ENCODE measurements at regions not wholly inside any gene's neighbourhood (a gene's known extent, or its start where the extent isn't known, plus 50 kb on each side); places are given as distances from the start of the nearest gene placed in this dataset.

DNA sequence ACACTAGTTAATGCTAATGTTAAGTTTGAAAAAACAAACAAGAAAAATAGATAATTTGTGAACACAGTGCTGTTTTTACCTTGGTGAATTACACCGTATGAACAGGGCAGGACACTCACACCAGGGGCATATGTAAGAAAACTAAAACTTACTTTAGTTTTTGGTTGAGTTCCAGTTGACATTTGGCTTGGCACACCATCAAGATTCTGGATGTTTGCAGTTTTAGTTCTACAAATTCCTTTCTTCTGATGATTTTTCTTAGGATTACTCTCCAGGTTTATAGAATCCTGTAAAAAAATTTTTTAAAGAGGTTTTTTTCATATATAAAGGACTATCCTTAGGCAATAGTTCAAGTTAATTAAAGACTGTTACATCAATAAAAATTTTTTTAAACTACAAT lies 238.5 kb upstream of the STARD13 start:
- Histone ChIP-seq H3K36me3 (no peaks in the 10 kb centered on the region), H3K9me3 (no peaks in the 10 kb centered on the region), H3K27ac (no peak overlapping the region), H3K4me3 (no peak overlapping the region), H3K4me1 (peaks cover 5% of the 10 kb centered on the region), H3K27me3 (no peaks in the 10 kb centered on the region)
- no peak for DNase-seq (ENCODE audit: low spot score in 2 of 2)
- WGBS, result 71% methylated on average over 1 of the region's 1 CpG
- no peak for TF ChIP-seq POLR2A (IDR thresholded peaks at IDR 0.05)

DNA sequence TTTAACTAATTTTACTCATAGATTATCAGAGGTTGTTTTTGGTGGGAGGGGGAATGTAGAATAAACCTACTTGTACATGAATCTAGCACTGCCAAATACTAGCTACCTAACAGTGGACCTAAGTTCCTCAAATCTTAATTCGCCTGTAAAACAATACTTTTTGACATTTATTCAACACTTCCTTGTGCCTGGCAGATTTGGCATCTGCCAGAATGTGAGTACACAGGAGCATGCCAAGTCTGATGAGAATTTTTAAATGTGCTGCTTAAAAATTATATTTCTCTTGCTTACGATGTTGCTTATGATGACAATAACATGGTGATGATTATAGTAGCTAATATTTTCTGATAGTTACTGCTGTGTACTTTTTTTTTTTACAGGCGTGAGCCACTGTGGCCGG lies 240.2 kb upstream of the STARD13 start:
- Histone ChIP-seq H3K27me3 (no peaks in the 10 kb centered on the region), H3K27ac (no peak overlapping the region), H3K4me3 (no peak overlapping the region), H3K9me3 (no peaks in the 10 kb centered on the region), H3K4me1 (peaks cover 5% of the 10 kb centered on the region), H3K36me3 (no peaks in the 10 kb centered on the region)
- TF ChIP-seq POLR2A (IDR thresholded peaks at IDR 0.05) (no peak), EP300 (IDR thresholded peaks at IDR 0.05) (no peak), POLR2AphosphoS5 (IDR thresholded peaks at IDR 0.05) (no peak)
- TF ChIP-seq, protein P1, sequence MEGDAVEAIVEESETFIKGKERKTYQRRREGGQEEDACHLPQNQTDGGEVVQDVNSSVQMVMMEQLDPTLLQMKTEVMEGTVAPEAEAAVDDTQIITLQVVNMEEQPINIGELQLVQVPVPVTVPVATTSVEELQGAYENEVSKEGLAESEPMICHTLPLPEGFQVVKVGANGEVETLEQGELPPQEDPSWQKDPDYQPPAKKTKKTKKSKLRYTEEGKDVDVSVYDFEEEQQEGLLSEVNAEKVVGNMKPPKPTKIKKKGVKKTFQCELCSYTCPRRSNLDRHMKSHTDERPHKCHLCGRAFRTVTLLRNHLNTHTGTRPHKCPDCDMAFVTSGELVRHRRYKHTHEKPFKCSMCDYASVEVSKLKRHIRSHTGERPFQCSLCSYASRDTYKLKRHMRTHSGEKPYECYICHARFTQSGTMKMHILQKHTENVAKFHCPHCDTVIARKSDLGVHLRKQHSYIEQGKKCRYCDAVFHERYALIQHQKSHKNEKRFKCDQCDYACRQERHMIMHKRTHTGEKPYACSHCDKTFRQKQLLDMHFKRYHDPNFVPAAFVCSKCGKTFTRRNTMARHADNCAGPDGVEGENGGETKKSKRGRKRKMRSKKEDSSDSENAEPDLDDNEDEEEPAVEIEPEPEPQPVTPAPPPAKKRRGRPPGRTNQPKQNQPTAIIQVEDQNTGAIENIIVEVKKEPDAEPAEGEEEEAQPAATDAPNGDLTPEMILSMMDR (IDR thresholded peaks at IDR 0.05), result no peak
- no peak for DNase-seq (ENCODE audit: low spot score in 2 of 2)
- WGBS, result 57% methylated on average over 4 of the region's 4 CpGs

DNA sequence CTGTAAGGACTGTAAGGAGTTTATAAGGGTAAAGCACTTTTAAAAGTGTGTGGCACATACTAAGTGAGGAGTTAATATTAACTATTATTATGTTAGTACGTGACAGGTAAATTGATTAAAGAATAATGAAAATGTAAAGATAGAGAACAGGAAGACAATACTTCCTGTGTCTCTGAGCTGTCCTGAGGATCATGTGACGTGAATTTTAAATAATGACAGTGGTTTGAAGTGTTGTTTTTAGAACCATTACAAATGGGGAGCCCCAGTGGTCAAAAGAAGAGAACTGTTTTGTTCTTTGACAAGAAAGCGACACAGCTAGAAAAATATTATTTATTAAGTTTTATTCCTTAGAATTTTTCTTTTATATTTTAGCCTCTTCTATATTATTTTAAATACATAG lies 241.2 kb upstream of the STARD13 start:
- Histone ChIP-seq H3K27me3 (no peaks in the 10 kb centered on the region), H3K27ac (no peak overlapping the region), H3K4me3 (no peak overlapping the region), H3K4me1 (peaks cover 5% of the 10 kb centered on the region), H3K9me3 (no peaks in the 10 kb centered on the region), H3K36me3 (no peaks in the 10 kb centered on the region)
- DNase-seq (ENCODE audit: low spot score in 2 of 2), result no peak
- TF ChIP-seq, protein P1 (IDR thresholded peaks at IDR 0.05), result no peak
- 90% methylated on average over 3 of the region's 3 CpGs for WGBS

DNA sequence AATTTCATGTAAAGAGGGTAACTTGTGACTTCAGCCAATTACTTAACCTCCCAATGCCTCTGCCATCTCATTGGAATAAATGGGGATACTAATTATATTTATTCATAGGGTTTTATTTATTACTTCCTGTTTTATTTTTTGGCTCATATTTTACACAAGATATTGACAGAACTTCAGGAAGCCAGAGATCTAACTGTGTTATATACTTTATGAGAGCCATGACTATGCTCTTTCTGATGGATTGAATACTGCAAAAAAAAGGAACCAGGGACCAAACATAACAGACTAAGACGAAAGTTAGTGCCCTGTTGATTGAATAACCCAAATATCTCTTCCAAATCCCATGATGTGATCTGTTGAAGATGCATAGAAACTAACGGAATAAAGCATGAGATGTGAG lies 243.3 kb upstream of the STARD13 start:
- Histone ChIP-seq H3K27ac (no peak overlapping the region), H3K4me1 (peaks cover 5% of the 10 kb centered on the region), H3K36me3 (no peaks in the 10 kb centered on the region), H3K4me3 (no peak overlapping the region), H3K27me3 (no peaks in the 10 kb centered on the region), H3K9me3 (no peaks in the 10 kb centered on the region)
- TF ChIP-seq, protein P1 (IDR thresholded peaks at IDR 0.05), result no peak
- TF ChIP-seq POLR2A (IDR thresholded peaks at IDR 0.05) (no peak), POLR2AphosphoS5 (IDR thresholded peaks at IDR 0.05) (no peak), EP300 (IDR thresholded peaks at IDR 0.05) (no peak)
- no peak for DNase-seq (ENCODE audit: low spot score in 2 of 2)
- WGBS, result 93% methylated on average over 2 of the region's 2 CpGs

DNA sequence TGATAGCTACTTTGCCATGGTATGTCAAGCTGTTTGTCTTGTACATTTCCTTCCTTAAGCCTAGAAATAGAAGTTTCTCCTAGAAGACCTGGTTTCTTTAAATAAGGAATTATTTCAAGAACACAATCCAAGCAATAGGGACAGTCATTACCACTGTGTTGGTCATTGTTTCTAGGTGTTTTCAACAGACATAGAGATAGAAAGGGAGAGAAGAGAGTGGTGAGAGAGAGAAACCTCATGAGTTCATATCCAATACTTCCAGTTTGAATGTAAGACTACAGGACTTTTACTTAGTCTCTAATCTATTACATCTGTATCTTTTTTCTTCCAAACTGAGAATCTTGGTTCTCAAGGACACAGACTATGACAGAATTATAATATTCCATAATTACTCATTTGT lies 245.9 kb upstream of the STARD13 start:
- no peaks in the 10 kb centered on the region for H3K4me1 ChIP-seq
- no peak for DNase-seq (ENCODE audit: low spot score in 2 of 2)
- H3K4me3 ChIP-seq, result no peak overlapping the region

DNA sequence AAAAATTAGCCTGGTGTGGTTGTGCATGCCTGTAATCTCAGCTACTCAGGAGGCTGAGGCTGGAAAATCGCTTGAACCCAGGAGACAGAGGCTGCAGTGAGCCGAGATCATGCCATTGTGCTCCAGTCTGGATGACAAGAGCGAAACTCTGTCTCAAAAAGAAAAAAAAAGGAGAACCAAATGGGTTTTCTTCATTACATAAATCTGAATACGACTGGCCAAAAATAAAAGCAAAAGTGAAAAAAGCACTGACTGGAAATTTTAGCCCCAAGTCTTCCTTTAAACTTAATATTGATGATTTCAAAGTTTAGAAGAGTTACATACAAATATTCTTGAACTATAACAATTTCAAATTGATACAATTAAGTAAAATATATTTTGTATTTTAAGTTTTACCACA lies 249.5 kb upstream of the STARD13 start:
- H3K9me3 ChIP-seq, result no peaks in the 10 kb centered on the region
- WGBS, result 83% methylated on average over 4 of the region's 4 CpGs
- TF ChIP-seq POLR2A (IDR thresholded peaks at IDR 0.05) (no peak), EP300 (IDR thresholded peaks at IDR 0.05) (no peak), POLR2AphosphoS5 (IDR thresholded peaks at IDR 0.05) (no peak)
- TF ChIP-seq, protein P1 (IDR thresholded peaks at IDR 0.05), result no peak
- DNase-seq (ENCODE audit: low spot score in 2 of 2), result no peak
- no peaks in the 10 kb centered on the region for H3K4me1 ChIP-seq
- no peaks in the 10 kb centered on the region for H3K27me3 ChIP-seq
- no peaks in the 10 kb centered on the region for H3K36me3 ChIP-seq
- no peak overlapping the region for H3K27ac ChIP-seq
- H3K4me3 ChIP-seq, result no peak overlapping the region

More for the DNA sequence above, 245.9 kb upstream of the STARD13 start:
- H3K27ac ChIP-seq, result no peak overlapping the region
- no peaks in the 10 kb centered on the region for H3K9me3 ChIP-seq
- no peaks in the 10 kb centered on the region for H3K27me3 ChIP-seq
- TF ChIP-seq EP300 (IDR thresholded peaks at IDR 0.05), result no peak
- no peak for TF ChIP-seq POLR2A (IDR thresholded peaks at IDR 0.05)
- TF ChIP-seq, protein P1 (IDR thresholded peaks at IDR 0.05), result no peak
- no peak for TF ChIP-seq POLR2AphosphoS5 (IDR thresholded peaks at IDR 0.05)
- no peaks in the 10 kb centered on the region for H3K36me3 ChIP-seq
